EH (cell line): ENCODE measurements at regions not wholly inside any gene's neighbourhood (a gene's known extent, or its start where the extent isn't known, plus 50 kb on each side); places are given as distances from the start of the nearest gene placed in this dataset.
"Not testable (repeated sequence)": the region's sequence is repeated elsewhere in the genome, so short reads cannot be mapped to it uniquely, and the experiment has no call there.

Experiments
- DNase-seq: peaks from one replicate; pipeline ENCODE4 v3.0.0-alpha.2; 2015; ENCODE audit warnings: low read depth

DNA sequence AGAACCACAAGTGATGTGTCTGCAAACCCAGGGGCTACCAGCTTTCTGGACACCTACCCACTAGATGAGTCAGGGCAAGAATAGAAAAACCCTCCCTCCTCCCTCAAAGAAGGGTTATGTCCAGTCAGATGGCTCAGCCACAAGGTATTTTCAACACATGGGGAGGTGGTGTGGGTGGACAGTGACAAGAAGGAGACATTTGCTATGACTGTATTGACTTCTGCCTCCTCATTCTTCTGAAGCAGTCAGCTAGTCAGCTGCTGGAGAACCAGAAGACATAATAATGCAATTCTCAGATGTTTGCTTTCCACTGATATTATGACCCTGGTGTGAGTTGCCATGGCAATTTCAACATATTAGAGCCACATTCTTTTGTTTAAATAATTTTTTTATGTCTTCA lies 66.7 kb upstream of the GOLGA8B start:
- peak; percentile 42 for DNase-seq

DNA sequence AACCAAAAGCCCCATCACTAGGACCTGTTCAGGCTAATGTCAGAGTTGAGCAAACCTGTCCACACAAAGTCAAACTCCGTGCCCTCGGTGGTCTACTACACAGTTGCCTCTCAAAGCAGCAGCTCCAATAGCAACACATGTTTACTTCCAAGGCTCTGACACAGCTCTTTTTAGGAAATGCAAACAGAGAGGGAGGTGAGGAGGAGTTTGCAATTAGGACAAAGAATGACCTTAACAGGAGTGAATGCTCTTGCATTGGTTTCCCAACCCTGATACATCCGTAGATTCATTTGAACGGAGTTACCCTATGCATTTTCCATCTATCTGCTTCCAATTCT lies 64.8 kb upstream of the GOLGA8B start:
- no peak for DNase-seq

DNA sequence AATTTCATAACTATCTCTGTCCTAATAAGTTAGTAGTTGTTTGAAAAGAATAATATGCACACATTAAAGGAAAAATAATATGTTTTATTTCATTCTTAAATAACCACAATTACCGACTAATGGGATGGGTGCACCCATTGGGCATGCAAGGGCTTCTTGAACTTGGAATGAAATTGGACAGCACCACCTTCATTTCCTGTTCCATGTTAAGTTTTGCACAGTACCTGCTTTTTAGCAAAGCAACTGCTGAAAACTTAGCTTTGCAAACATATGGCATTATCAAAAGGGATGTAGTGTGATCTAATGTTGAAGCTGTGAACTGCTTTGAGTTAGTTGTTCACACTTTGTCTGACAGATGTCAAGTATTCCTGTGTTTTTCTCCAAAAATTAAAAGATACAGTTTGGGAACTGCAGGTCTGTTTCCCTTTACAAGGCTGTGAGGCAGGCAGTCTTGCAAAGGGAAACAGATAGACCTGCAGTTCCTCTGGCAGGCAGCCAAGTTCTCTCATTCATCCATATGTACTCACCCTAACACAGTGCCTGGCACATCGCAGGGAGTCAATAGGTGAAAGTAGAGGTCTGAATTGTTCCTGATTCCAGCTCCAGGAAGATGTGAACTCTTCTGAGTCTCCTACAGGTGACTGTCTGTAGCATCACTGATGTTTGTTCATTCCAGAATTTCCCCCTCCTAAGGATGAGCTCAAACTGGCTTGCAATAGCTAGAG lies 64.3 kb upstream of the GOLGA8B start:
- no peak for DNase-seq

GRCh38 chr15:34646918-34647317 lies 63.5 kb upstream of the GOLGA8B start:
- no peak for DNase-seq

DNA sequence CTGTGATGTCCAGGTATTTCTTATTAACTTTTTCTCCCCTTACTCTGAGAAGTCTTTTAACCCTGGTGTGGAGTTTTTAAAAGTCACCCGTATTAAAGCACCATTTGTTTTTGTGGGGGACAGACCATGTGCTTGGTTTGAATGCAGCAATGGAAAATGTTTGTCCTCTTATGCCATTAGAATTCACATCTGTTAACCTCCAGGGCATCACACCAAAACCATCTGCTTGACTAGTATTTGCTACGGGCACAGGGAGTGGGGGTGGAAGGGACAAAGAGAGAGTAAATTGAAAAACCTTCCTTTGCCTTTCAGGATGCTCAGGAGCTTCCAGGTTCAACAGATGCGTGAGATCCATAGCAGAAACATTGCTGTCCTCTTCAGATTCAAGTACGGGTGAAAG lies 61.4 kb upstream of the GOLGA8B start:
- no peak for DNase-seq

DNA sequence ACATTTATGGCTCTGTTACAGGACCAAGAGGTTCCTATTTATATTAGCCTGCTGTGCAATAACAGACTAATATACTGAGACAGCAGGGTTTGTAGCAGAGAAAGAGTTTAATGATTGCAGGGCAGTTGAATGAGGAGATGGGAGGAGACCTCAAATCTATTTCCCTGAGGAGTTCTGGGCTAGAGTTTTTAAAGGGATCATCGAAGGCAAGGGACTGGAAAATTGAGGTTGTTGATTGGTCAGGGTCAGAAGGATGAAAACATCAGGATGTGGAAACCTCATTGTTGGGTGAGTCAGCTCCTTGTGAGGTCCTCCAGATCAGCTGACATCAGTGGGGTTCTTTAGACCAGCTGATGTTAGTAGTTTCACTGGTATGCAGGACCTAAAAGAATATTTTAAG lies 60.6 kb upstream of the GOLGA8B start:
- peak; percentile 90 for DNase-seq

GRCh38 chr15:34642247-34642646 lies 58.8 kb upstream of the GOLGA8B start:
- DNase-seq: no peak

- DNase-seq: no peak
Measured at GRCh38 chr15:34640661-34641060, 57.2 kb upstream of the GOLGA8B start.

DNA sequence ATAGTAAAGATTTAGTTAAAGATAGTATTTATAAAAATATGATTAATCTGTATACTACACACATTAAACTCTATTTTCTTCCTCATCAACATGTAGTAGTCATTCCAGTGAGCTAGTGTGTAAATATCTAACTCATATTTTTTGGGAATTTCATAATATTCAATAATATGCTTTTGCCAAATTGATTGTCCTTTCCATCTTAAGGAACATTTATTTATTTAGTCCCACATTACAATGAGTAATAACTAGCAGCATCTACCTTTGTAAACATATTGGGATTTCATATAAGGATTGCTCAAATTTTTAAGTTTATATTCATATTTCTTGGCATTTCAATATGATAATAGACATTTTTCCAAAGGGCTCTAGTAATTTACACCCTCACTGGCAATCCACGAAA lies 53.9 kb upstream of the GOLGA8B start:
- no peak for DNase-seq

GRCh38 chr15:34633602-34634001 lies 50.2 kb upstream of the GOLGA8B start:
- not testable (repeated sequence) for DNase-seq
